ENCODE measurements at regions not wholly inside any gene's neighbourhood (a gene's known extent, or its start where the extent isn't known, plus 50 kb on each side); places are given as distances from the start of the nearest gene placed in this dataset.

GRCh38 chr4:74598611-74599325 lies 153.8 kb downstream of the AREG start (continued):
- TF ChIP-seq PRDM10 (tag by site-specific recombination; IDR thresholded peaks at IDR 0.05) (no peak), KLF8 (tag by site-specific recombination; IDR thresholded peaks at IDR 0.05) (no peak), SETDB1 (IDR thresholded peaks at IDR 0.05; ENCODE audit: insufficient read length, low read length) (no peak), ZNF248 (tag by site-specific recombination; IDR thresholded peaks at IDR 0.05) (no peak), ZBTB11 (tag by site-specific recombination; conservative IDR thresholded peaks at IDR 0.05; ENCODE audit: low read depth) (no peak), ZNF777 (tag by site-specific recombination; IDR thresholded peaks at IDR 0.05; ENCODE audit: borderline replicate concordance) (no peak)

- ChIA-PET POLR2A (no interaction called here), CTCF (interaction anchor here (0.5 kb wide), 1 partner anchor 74 kb away, joined by 3 read pairs; no protein-coding TSS in a partner anchor)
- H3K4me3 ChIP-seq (ENCODE audit: low read depth, low read length) = no peak overlapping the region
- H3K27ac ChIP-seq (ENCODE audit: extremely low read depth, low read depth, low read length) = no peak overlapping the region
- no peak for TF ChIP-seq KLF16 (tag by site-specific recombination; IDR thresholded peaks at IDR 0.05)
- no peaks in the 10 kb centered on the region for H3K9me3 ChIP-seq (ENCODE audit: control insufficient read depth, insufficient read depth, low read depth, low read length)
- H3K4me1 ChIP-seq (ENCODE audit: control insufficient read depth, insufficient read depth, low read length) = no peaks in the 10 kb centered on the region
- no peaks in the 10 kb centered on the region for H3K36me3 ChIP-seq (ENCODE audit: control insufficient read depth in 2 of 2, insufficient read depth in 1 of 2, low read length in 2 of 2)
Measured at GRCh38 chr4:74603186-74603585, 158.2 kb downstream of the AREG start.

GRCh38 chr4:74608151-74608949 lies 163.4 kb downstream of the AREG start:
- ChIA-PET POLR2A (no interaction called here), CTCF (interaction anchor here (0.9 kb wide), 1 partner anchor 14 kb away, joined by 5 read pairs; no protein-coding TSS in a partner anchor)
- Histone ChIP-seq H3K36me3 (ENCODE audit: control insufficient read depth in 2 of 2, insufficient read depth in 1 of 2, low read length in 2 of 2) (no peaks in the 10 kb centered on the region), H3K27ac (ENCODE audit: extremely low read depth, low read depth, low read length) (no peak overlapping the region), H3K4me1 (ENCODE audit: control insufficient read depth, insufficient read depth, low read length) (no peaks in the 10 kb centered on the region), H3K4me3 (ENCODE audit: low read depth, low read length) (no peak overlapping the region), H3K9me3 (ENCODE audit: control insufficient read depth, insufficient read depth, low read depth, low read length) (no peaks in the 10 kb centered on the region)
- no peak for TF ChIP-seq ZNF768 (tag by site-specific recombination; IDR thresholded peaks at IDR 0.05)
- TF ChIP-seq ZNF335 (tag by site-specific recombination; conservative IDR thresholded peaks at IDR 0.05) = no peak
- no peak for TF ChIP-seq ZNF529 (tag by site-specific recombination; IDR thresholded peaks at IDR 0.05; ENCODE audit: insufficient replicate concordance)
- no peak for TF ChIP-seq TCF7L2 (IDR thresholded peaks at IDR 0.05; ENCODE audit: borderline replicate concordance, low read depth, low read length)
- TF ChIP-seq ZNF433 (tag by site-specific recombination; IDR thresholded peaks at IDR 0.05; ENCODE audit: low read depth) = no peak
- no peak for TF ChIP-seq HOXD13 (CRISPR knock-in tag; IDR thresholded peaks at IDR 0.05; ENCODE audit: borderline replicate concordance)
- TF ChIP-seq ZNF416 (tag by site-specific recombination; IDR thresholded peaks at IDR 0.05) = no peak
- no peak for TF ChIP-seq ZFP69B (tag by site-specific recombination; IDR thresholded peaks at IDR 0.05)
- TF ChIP-seq ZNF610 (tag by site-specific recombination; IDR thresholded peaks at IDR 0.05; ENCODE audit: borderline replicate concordance) = no peak
- TF ChIP-seq ZNF596 (tag by site-specific recombination; IDR thresholded peaks at IDR 0.05) = no peak
- no peak for TF ChIP-seq ZNF138 (tag by site-specific recombination; IDR thresholded peaks at IDR 0.05; ENCODE audit: borderline replicate concordance)
- TF ChIP-seq ZBTB7A (tag by site-specific recombination; IDR thresholded peaks at IDR 0.05; ENCODE audit: low read depth) = no peak
- no peak for TF ChIP-seq ZNF274 (IDR thresholded peaks at IDR 0.05; ENCODE audit: low read length)
- TF ChIP-seq ZNF274 (tag by site-specific recombination; IDR thresholded peaks at IDR 0.05; ENCODE audit: borderline replicate concordance) = no peak
- no peak for TF ChIP-seq PRDM10 (tag by site-specific recombination; IDR thresholded peaks at IDR 0.05)
